IPS-18a (cell line): ENCODE measurements at regions not wholly inside any gene's neighbourhood (a gene's known extent, or its start where the extent isn't known, plus 50 kb on each side); places are given as distances from the start of the nearest gene placed in this dataset.

Experiments
- H3K27ac ChIP-seq: one replicate; pipeline ENCODE4 v1.5.1; 2013; ENCODE audit warnings: low read length
- H3K27me3 ChIP-seq: one replicate; pipeline ENCODE4 v1.6.1; 2013; ENCODE audit warnings: mild to moderate bottlenecking, low read length; ENCODE audit not compliant: control insufficient read depth, insufficient read depth
- H3K36me3 ChIP-seq: one replicate; pipeline ENCODE4 v1.6.1; 2013; ENCODE audit warnings: low read depth, low read length; ENCODE audit not compliant: control insufficient read depth
- H3K4me1 ChIP-seq: one replicate; pipeline ENCODE4 v1.6.1; 2013; ENCODE audit warnings: low read depth, low read length; ENCODE audit not compliant: control insufficient read depth
- H3K4me3 ChIP-seq: one replicate; pipeline ENCODE4 v1.5.1; 2013; ENCODE audit warnings: low read length
- H3K9ac ChIP-seq: one replicate; pipeline ENCODE4 v1.6.1; 2013; ENCODE audit warnings: mild to moderate bottlenecking, low read length, moderate library complexity
- H3K9me3 ChIP-seq: one replicate; pipeline ENCODE4 v1.6.1; 2013; ENCODE audit warnings: low read depth, low read length; ENCODE audit not compliant: control insufficient read depth

DNA sequence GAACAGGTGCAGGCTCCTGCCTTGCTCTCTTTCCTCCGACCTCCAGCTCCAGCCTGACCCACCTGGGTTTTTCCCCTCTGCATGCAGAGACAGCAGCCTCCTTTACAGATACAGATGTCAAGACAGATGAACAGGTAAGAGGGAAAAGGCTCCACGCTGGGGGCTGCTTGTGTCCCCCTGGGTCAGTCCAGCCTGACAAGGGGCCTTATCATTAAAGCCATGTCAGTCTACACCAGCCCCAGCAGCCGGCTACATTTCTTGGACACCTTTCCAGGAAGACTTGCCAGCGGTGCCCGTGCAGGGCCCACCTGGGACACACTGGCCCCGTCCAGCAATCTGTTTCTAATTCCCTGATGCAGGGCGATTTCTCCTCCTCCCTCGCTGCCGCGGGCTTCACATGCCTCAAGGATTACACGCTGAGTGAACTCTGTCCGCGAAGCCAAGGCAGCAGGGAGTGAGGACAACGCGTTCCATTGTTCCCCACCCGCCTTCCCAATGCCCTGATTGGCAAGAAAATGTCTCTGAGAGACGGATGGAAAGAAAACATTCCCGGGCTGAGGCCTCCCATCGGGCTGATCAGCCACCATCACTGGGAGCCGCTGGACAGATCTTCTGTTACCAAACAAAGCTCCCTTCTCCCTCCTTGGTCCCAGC lies 184.7 kb downstream of the C16orf95 start:
- Histone ChIP-seq H3K9me3 (no peaks in the 10 kb centered on the region), H3K27ac (no peak overlapping the region), H3K36me3 (no peaks in the 10 kb centered on the region), H3K9ac (no peak overlapping the region), H3K4me1 (no peaks in the 10 kb centered on the region), H3K4me3 (no peak overlapping the region), H3K27me3 (no peaks in the 10 kb centered on the region)

- no peaks in the 10 kb centered on the region for H3K9me3 ChIP-seq
- no peaks in the 10 kb centered on the region for H3K36me3 ChIP-seq
- no peaks in the 10 kb centered on the region for H3K27me3 ChIP-seq
- no peak overlapping the region for H3K27ac ChIP-seq
- H3K9ac ChIP-seq = no peak overlapping the region
- H3K4me1 ChIP-seq = no peaks in the 10 kb centered on the region
- H3K4me3 ChIP-seq = no peak overlapping the region
These were observed 183.9 kb downstream of the C16orf95 start for GRCh38 chr16:87133112-87133850.

DNA sequence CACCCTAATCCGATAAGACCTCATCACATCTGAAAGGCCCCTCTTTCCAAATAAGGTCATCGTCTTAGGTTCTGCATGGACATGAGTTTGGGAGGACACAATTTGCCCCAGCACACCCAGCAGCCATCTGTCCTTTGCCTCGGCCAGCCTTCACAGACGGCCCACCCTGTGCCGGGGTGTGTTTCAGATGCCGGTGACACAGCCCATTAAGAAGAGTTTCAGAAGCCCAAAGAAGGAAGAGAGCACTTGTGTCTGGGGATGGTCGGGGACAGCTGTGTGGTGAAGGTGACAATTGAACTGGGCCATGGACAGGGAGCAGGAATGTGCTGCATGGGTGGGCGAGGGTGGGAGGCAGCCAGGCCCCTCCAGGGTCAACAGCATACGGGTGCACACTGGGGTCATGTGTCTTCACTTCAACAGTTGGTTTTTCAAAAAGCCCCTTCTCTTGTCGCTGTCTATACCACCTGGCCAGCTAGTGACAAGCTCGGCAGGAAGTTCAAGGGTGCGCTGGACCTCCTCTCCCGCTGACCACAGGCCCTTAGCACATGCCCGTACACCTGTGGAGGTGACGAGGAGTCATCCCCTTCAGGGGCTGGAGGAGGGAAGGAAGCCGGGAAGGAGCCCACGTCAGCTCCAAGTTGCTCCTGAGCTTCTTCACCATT lies 183.1 kb downstream of the C16orf95 start:
- no peaks in the 10 kb centered on the region for H3K36me3 ChIP-seq
- no peak overlapping the region for H3K4me3 ChIP-seq
- H3K27ac ChIP-seq = no peak overlapping the region
- H3K4me1 ChIP-seq = no peaks in the 10 kb centered on the region
- no peaks in the 10 kb centered on the region for H3K9me3 ChIP-seq
- H3K27me3 ChIP-seq = no peaks in the 10 kb centered on the region
- H3K9ac ChIP-seq = no peak overlapping the region

DNA sequence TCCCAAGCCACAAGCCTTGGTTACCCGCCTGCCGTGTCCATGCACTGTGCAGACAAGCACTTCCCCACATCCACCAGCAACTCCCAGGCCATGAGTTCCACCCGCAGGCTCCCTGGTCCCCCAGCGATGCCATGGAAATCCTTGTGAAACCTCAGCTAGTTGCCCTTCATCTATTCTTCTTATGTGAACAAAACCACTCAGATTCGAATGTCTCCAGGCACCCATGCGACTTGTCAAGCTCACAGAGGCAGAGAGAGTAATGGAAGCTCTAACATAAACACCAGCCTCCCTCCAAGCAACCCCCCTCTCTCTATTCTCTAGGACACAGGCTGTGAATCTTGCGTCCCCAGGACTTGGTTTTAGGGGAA lies 182.6 kb downstream of the C16orf95 start:
- no peak overlapping the region for H3K9ac ChIP-seq
- no peaks in the 10 kb centered on the region for H3K27me3 ChIP-seq
- no peaks in the 10 kb centered on the region for H3K36me3 ChIP-seq
- H3K27ac ChIP-seq = no peak overlapping the region
- H3K4me1 ChIP-seq = no peaks in the 10 kb centered on the region
- no peak overlapping the region for H3K4me3 ChIP-seq
- no peaks in the 10 kb centered on the region for H3K9me3 ChIP-seq

GRCh38 chr16:87135246-87136030 lies 181.8 kb downstream of the C16orf95 start:
- Histone ChIP-seq H3K9me3 (no peaks in the 10 kb centered on the region), H3K36me3 (no peaks in the 10 kb centered on the region), H3K4me3 (no peak overlapping the region), H3K4me1 (no peaks in the 10 kb centered on the region), H3K27ac (no peak overlapping the region), H3K27me3 (no peaks in the 10 kb centered on the region), H3K9ac (no peak overlapping the region)

- Histone ChIP-seq H3K4me1 (peaks cover 2% of the 10 kb centered on the region), H3K4me3 (no peak overlapping the region), H3K27ac (no peak overlapping the region), H3K36me3 (no peaks in the 10 kb centered on the region), H3K9ac (no peak overlapping the region), H3K9me3 (no peaks in the 10 kb centered on the region), H3K27me3 (no peaks in the 10 kb centered on the region)
These were observed 178.9 kb downstream of the C16orf95 start for GRCh38 chr16:87138316-87138715.

DNA sequence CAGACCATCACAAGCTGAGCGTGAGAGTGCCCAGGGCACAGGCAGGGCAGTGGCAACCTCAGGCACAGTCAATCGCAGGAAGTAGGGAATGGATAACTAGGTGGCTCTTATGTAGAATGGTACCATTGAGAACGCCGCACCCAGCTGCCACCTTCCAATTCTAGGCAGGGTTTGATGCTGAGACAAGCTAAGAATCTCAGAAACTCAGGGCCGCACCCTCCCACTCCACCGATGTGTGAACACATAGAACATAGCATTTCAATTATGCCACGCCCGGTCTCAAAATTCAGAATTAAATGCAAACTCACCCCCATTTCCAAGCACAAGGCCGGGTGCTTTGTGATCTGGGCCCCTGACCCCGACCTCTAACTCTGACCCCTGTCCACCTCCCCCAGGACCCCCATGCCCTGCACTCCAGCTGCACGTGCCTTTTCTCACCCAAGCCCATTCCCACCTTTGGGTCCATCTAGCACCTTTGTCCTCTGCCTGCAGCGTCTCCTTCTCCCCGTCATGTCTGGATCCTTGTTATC lies 178.4 kb downstream of the C16orf95 start:
- H3K4me1 ChIP-seq = peaks cover 4% of the 10 kb centered on the region
- H3K27me3 ChIP-seq = no peaks in the 10 kb centered on the region
- H3K36me3 ChIP-seq = no peaks in the 10 kb centered on the region
- H3K9me3 ChIP-seq = no peaks in the 10 kb centered on the region
- H3K4me3 ChIP-seq = no peak overlapping the region
- no peak overlapping the region for H3K9ac ChIP-seq
- no peak overlapping the region for H3K27ac ChIP-seq

- Histone ChIP-seq H3K4me3 (no peak overlapping the region), H3K27me3 (no peaks in the 10 kb centered on the region), H3K36me3 (no peaks in the 10 kb centered on the region), H3K9ac (no peak overlapping the region), H3K27ac (no peak overlapping the region), H3K4me1 (peaks cover 4% of the 10 kb centered on the region), H3K9me3 (no peaks in the 10 kb centered on the region)
These were observed 176.7 kb downstream of the C16orf95 start for GRCh38 chr16:87140211-87141200.

- no peaks in the 10 kb centered on the region for H3K36me3 ChIP-seq
- no peaks in the 10 kb centered on the region for H3K27me3 ChIP-seq
- no peak overlapping the region for H3K27ac ChIP-seq
- peaks cover 4% of the 10 kb centered on the region for H3K4me1 ChIP-seq
- H3K9me3 ChIP-seq = no peaks in the 10 kb centered on the region
- no peak overlapping the region for H3K4me3 ChIP-seq
- H3K9ac ChIP-seq = no peak overlapping the region
These were observed 175.8 kb downstream of the C16orf95 start for GRCh38 chr16:87141402-87141801.

DNA sequence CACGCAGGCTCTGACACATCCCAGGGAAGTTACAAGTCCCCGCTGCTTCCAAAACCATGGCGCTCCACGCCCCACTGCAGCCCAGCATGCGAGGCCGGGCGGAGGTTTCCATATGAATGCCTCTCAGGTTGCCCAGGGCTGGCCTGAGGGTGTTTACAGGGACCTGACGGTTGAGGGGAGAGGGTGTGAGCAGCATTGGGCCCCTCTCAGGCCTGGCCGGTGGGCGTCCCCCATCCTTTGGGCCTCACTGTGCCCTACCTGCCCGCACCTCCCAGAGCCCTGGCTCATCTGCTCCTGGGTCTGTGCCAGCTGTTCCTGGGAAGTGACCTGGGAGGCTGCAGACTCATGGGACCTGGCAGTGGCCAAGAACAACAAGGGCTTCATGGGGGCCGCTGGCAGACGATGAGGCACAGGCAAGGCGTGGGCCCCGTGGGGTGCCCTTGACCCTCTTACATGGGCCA lies 173.5 kb downstream of the C16orf95 start:
- Histone ChIP-seq H3K4me1 (peaks cover 4% of the 10 kb centered on the region), H3K9me3 (no peaks in the 10 kb centered on the region), H3K36me3 (no peaks in the 10 kb centered on the region), H3K27me3 (no peaks in the 10 kb centered on the region), H3K9ac (no peak overlapping the region), H3K27ac (no peak overlapping the region), H3K4me3 (no peak overlapping the region)
